NCI-H748 treated with DMSO at 0.1 percent for 48 hours (cell line): ENCODE measurements at regions not wholly inside any gene's neighbourhood (a gene's known extent, or its start where the extent isn't known, plus 50 kb on each side); places are given as distances from the start of the nearest gene placed in this dataset.
A peak's percentile ranks its signal among the peaks of the same experiment; 100 is the strongest.
"Not testable (repeated sequence)": the region's sequence is repeated elsewhere in the genome, so short reads cannot be mapped to it uniquely, and the experiment has no call there.

Experiments
- DNase-seq: peaks from one replicate; lab custom pipeline; 2025; lab: John Stamatoyannopoulos, UW

- no peak for DNase-seq
Observed at GRCh38 chr5:152456815-152457443, 51.9 kb upstream of the NMUR2 start.

GRCh38 chr5:152462021-152462721, 57.1 kb upstream of the NMUR2 start:
- no peak for DNase-seq

GRCh38 chr5:152464048-152464447, 59.0 kb upstream of the NMUR2 start:
- DNase-seq: no peak

- DNase-seq: no peak
Observed at GRCh38 chr5:152465140-152465539, 60.1 kb upstream of the NMUR2 start.

GRCh38 chr5:152466085-152466745, 61.1 kb upstream of the NMUR2 start:
- DNase-seq: no peak

GRCh38 chr5:152470167-152470566, 65.1 kb upstream of the NMUR2 start:
- DNase-seq: no peak

GRCh38 chr5:152472083-152472482, 67.0 kb upstream of the NMUR2 start:
- no peak for DNase-seq

- no peak for DNase-seq
Observed at GRCh38 chr5:152474961-152475360, 69.9 kb upstream of the NMUR2 start.

GRCh38 chr5:152477536-152477935, 72.5 kb upstream of the NMUR2 start:
- no peak for DNase-seq

- DNase-seq: not testable (repeated sequence)
Observed at GRCh38 chr5:152479866-152480265, 74.8 kb upstream of the NMUR2 start.

GRCh38 chr5:152480677-152481076, 75.6 kb upstream of the NMUR2 start:
- DNase-seq: not testable (repeated sequence)

- DNase-seq: no peak
Observed at GRCh38 chr5:152487130-152487529, 82.1 kb upstream of the NMUR2 start.

- DNase-seq: no peak
Observed at GRCh38 chr5:152488869-152489268, 83.8 kb upstream of the NMUR2 start.

GRCh38 chr5:152499814-152500535, 94.9 kb upstream of the NMUR2 start:
- no peak for DNase-seq

- DNase-seq: no peak
Observed at GRCh38 chr5:152501294-152501693, 96.2 kb upstream of the NMUR2 start.

- no peak for DNase-seq
Observed at GRCh38 chr5:152503206-152503605, 98.1 kb upstream of the NMUR2 start.

GRCh38 chr5:152505442-152506042, 100.5 kb upstream of the NMUR2 start:
- DNase-seq: peak; percentile 76

- DNase-seq: no peak
Observed at GRCh38 chr5:152511120-152511519, 106.0 kb upstream of the NMUR2 start.

GRCh38 chr5:152511531-152512132, 106.6 kb upstream of the NMUR2 start:
- DNase-seq: no peak

GRCh38 chr5:152514827-152515397, 109.8 kb upstream of the NMUR2 start:
- peak; percentile 25 for DNase-seq

- DNase-seq: no peak
Observed at GRCh38 chr5:152523964-152524363, 118.9 kb upstream of the NMUR2 start.
